IPS-18c (cell line): ENCODE measurements at regions not wholly inside any gene's neighbourhood (a gene's known extent, or its start where the extent isn't known, plus 50 kb on each side); places are given as distances from the start of the nearest gene placed in this dataset.

Source experiments
- H3K4me3 ChIP-seq: 2 replicates; pipeline ENCODE4 v1.7.0; 2013; ENCODE audit warnings: low read depth, mild to moderate bottlenecking, low read length, moderate library complexity; ENCODE audit not compliant: insufficient read depth
- H3K9me3 ChIP-seq: one replicate; pipeline ENCODE4 v1.6.1; 2013; ENCODE audit warnings: mild to moderate bottlenecking, low read length, moderate library complexity; ENCODE audit not compliant: control insufficient read depth, insufficient read depth

DNA sequence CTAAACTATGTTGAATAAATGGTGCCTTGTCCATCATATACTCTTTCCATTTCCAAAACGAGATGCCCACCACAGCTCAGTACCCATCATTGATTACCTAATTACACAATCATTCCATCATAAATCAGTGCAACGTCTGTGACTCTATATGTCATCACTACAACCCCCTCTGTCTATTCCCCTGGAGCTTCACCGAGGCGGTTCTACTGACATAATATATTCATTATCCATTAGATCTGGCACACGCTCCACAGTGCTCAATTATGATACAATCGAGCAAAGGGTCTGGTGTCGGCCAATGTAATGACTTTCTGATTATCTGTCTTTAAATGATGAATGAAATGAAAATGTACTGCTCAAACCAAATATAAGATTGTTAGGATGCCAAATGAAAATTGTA is 1737.7 kb upstream of the WWC1 start:
- H3K9me3 ChIP-seq = no peaks in the 10 kb centered on the region
- H3K4me3 ChIP-seq = no peak overlapping the region

- no peaks in the 10 kb centered on the region for H3K9me3 ChIP-seq
- no peak overlapping the region for H3K4me3 ChIP-seq
Observed at GRCh38 chr5:166561759-166562158, 1729.7 kb upstream of the WWC1 start.

- Histone ChIP-seq H3K9me3 (no peaks in the 10 kb centered on the region), H3K4me3 (no peak overlapping the region)
Observed at GRCh38 chr5:166562246-166562645, 1729.2 kb upstream of the WWC1 start.

GRCh38 chr5:166566725-166567124 is 1724.7 kb upstream of the WWC1 start:
- H3K4me3 ChIP-seq = no peak overlapping the region
- no peaks in the 10 kb centered on the region for H3K9me3 ChIP-seq

- Histone ChIP-seq H3K9me3 (no peaks in the 10 kb centered on the region), H3K4me3 (no peak overlapping the region)
Observed at GRCh38 chr5:166570865-166571264, 1720.6 kb upstream of the WWC1 start.

GRCh38 chr5:166571668-166572067 is 1719.8 kb upstream of the WWC1 start:
- Histone ChIP-seq H3K4me3 (no peak overlapping the region), H3K9me3 (no peaks in the 10 kb centered on the region)

GRCh38 chr5:166576323-166576722 is 1715.1 kb upstream of the WWC1 start:
- no peaks in the 10 kb centered on the region for H3K9me3 ChIP-seq
- H3K4me3 ChIP-seq = no peak overlapping the region

- H3K9me3 ChIP-seq = peaks cover 2% of the 10 kb centered on the region
Observed at GRCh38 chr5:166581826-166582225, 1709.6 kb upstream of the WWC1 start.

GRCh38 chr5:166582416-166582815 is 1709.0 kb upstream of the WWC1 start:
- Histone ChIP-seq H3K9me3 (peaks cover 2% of the 10 kb centered on the region), H3K4me3 (no peak overlapping the region)

More at GRCh38 chr5:166581826-166582225, 1709.6 kb upstream of the WWC1 start:
- H3K4me3 ChIP-seq = no peak overlapping the region

DNA sequence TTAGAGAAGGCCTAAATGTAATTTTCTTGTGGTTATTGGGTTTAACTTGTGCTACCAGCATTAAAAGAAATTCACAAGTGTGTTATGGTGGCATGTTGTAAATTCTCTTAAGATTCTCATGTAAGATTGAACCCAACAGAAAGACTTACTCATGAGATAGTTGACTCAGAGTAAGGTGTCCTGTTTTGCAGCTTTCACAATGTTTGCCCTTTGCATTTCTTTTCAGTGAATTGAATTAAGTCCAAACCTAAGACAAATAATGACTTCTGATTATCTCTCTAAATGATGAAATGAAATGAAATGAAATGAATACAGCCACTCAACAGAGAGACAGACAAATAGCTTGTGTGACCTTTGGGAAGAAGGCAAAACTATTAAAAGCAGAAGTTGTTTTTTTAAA is 1696.9 kb upstream of the WWC1 start:
- H3K4me3 ChIP-seq = no peak overlapping the region
- no peaks in the 10 kb centered on the region for H3K9me3 ChIP-seq

GRCh38 chr5:166595274-166595951 is 1696.0 kb upstream of the WWC1 start:
- Histone ChIP-seq H3K4me3 (no peak overlapping the region), H3K9me3 (no peaks in the 10 kb centered on the region)

DNA sequence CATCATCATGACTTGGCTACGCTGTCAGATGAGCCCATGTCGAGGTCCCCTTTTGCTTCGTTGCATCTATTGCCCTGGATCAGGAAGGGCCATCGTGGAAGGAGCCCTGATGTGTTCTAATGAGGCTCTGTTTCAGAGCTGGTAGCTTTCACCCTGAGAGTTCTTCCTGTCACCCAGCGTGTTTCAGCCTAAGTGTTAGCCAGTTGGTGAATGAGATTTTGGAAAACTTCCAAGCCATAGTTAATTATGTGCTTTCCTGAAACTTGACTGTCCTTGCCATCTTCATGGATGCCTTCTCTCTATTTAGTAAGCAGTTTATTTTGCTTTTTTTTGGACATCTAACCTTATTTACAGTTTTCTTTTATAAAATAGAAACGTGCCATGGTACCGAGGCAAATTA is 1695.4 kb upstream of the WWC1 start:
- H3K9me3 ChIP-seq = no peaks in the 10 kb centered on the region
- no peak overlapping the region for H3K4me3 ChIP-seq

DNA sequence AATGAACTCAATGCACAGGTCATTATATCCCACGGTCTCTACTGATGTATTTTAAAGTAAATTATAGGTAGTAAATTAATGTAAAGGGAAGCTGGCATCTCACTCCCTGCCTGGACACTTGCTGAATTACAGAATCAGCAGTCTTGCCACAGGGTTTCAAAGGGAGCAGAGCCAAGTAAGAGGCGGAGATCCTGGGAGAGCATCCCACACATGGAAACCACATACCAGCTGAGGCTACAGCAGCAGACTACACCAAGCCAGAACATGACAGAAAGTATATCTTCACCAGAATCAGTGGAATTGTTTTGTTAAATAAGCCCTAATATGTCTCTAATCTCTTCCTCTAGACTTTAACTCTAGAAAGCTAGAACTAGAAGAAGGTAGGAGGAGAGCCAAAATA is 1689.2 kb upstream of the WWC1 start:
- Histone ChIP-seq H3K4me3 (no peak overlapping the region), H3K9me3 (no peaks in the 10 kb centered on the region)

- Histone ChIP-seq H3K9me3 (no peaks in the 10 kb centered on the region), H3K4me3 (no peak overlapping the region)
Observed at GRCh38 chr5:166617507-166617906, 1673.9 kb upstream of the WWC1 start.

DNA sequence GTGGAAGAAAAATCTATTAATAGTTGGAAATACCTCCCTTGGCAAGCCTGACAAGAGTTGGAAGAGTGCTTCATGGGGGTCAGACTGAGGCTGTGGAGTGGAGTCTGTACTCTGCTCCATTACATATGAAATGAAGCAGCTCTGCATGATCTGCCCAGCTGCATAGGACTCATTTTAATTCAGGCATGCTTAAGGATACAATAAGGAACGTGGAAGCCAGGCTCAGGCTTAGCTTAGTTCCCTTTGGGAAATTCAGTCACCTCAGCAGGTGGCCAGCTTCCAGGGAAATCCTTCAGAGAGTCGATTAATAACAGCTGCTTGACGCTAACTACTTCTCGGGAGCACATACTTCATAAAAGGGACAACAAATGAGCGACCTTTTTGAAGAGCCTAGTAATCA is 1672.9 kb upstream of the WWC1 start:
- no peaks in the 10 kb centered on the region for H3K9me3 ChIP-seq
- no peak overlapping the region for H3K4me3 ChIP-seq

DNA sequence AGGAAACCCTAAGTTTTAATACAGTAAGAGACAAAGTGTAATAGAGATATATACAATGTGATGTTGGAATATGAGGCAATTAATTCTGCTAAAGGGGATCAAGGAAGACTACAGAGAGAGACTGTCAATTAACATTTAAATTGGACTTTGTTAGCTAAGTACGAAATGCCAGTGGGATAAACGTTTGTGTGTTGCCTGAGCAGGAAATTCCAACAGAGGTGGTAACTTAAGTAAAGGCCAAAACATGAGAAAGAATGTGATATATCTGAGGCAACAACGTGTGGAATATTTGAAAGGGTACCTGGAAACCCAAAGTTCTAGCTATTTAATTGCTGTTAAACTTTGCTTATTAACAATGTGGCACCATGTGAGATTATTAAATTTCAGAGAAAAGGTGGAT is 1666.9 kb upstream of the WWC1 start:
- no peaks in the 10 kb centered on the region for H3K9me3 ChIP-seq
- no peak overlapping the region for H3K4me3 ChIP-seq

GRCh38 chr5:166625210-166625865 is 1666.1 kb upstream of the WWC1 start:
- H3K4me3 ChIP-seq = no peak overlapping the region
- H3K9me3 ChIP-seq = no peaks in the 10 kb centered on the region

GRCh38 chr5:166637295-166637694 is 1654.2 kb upstream of the WWC1 start:
- no peak overlapping the region for H3K4me3 ChIP-seq
- no peaks in the 10 kb centered on the region for H3K9me3 ChIP-seq

GRCh38 chr5:166639151-166639550 is 1652.3 kb upstream of the WWC1 start:
- Histone ChIP-seq H3K9me3 (no peaks in the 10 kb centered on the region), H3K4me3 (no peak overlapping the region)
